ENCODE measurements at regions not wholly inside any gene's neighbourhood (a gene's known extent, or its start where the extent isn't known, plus 50 kb on each side); places are given as distances from the start of the nearest gene placed in this dataset.

GRCh38 chr5:84603568-84604185 is 219.0 kb upstream of the EDIL3 start:
- intact Hi-C loops (cut with DNase I) = no loop called here
- peak; percentile 26 for ATAC-seq
- no peaks in the 10 kb centered on the region for H3K36me3 ChIP-seq
- no peaks in the 10 kb centered on the region for H3K27me3 ChIP-seq
- TF ChIP-seq, protein P1, sequence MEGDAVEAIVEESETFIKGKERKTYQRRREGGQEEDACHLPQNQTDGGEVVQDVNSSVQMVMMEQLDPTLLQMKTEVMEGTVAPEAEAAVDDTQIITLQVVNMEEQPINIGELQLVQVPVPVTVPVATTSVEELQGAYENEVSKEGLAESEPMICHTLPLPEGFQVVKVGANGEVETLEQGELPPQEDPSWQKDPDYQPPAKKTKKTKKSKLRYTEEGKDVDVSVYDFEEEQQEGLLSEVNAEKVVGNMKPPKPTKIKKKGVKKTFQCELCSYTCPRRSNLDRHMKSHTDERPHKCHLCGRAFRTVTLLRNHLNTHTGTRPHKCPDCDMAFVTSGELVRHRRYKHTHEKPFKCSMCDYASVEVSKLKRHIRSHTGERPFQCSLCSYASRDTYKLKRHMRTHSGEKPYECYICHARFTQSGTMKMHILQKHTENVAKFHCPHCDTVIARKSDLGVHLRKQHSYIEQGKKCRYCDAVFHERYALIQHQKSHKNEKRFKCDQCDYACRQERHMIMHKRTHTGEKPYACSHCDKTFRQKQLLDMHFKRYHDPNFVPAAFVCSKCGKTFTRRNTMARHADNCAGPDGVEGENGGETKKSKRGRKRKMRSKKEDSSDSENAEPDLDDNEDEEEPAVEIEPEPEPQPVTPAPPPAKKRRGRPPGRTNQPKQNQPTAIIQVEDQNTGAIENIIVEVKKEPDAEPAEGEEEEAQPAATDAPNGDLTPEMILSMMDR (IDR thresholded peaks at IDR 0.05) = no peak
- DNase-seq = peak in 1 of 4 donors; percentile 44
- H3K27ac ChIP-seq = no peak overlapping the region
- no peak overlapping the region for H3K4me3 ChIP-seq
- H3K4me1 ChIP-seq = no peaks in the 10 kb centered on the region
- H3K9me3 ChIP-seq = no peaks in the 10 kb centered on the region

- TF ChIP-seq, protein P1 (IDR thresholded peaks at IDR 0.05) = no peak
These were observed 217.7 kb upstream of the EDIL3 start for GRCh38 chr5:84602371-84602771.

DNA sequence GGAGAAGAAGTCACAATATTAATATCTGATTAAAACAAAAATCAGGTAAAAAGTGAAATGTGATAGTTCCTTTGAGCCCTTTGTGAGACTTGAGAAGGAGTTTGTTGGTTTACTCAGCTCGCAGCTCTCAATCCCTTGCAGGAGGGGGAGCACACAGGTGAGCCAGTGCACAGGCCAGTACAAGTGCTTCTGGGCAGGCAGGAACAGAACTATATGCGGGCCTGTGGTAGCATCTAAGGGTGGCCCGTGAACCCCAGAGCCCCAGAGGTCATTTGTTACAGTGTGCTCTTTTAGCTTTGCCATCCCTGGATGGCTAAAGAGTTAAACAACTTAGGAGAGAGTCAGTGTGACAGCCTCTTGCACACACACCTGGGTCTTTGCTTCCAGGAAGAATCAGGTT is 215.3 kb upstream of the EDIL3 start:
- Histone ChIP-seq H3K36me3 (no peaks in the 10 kb centered on the region), H3K4me1 (no peaks in the 10 kb centered on the region), H3K27me3 (no peaks in the 10 kb centered on the region), H3K9me3 (no peaks in the 10 kb centered on the region), H3K27ac (no peak overlapping the region), H3K4me3 (no peak overlapping the region)
- intact Hi-C loops (cut with DNase I) = no loop called here
- DNase-seq (peak in 1 of 4 donors; percentile 6), ATAC-seq (no peak)
- TF ChIP-seq, protein P1 (IDR thresholded peaks at IDR 0.05) = no peak

More at GRCh38 chr5:84602371-84602771, 217.7 kb upstream of the EDIL3 start:
- H3K27me3 ChIP-seq = no peaks in the 10 kb centered on the region
- intact Hi-C loops (cut with DNase I) = no loop called here
- H3K4me3 ChIP-seq = no peak overlapping the region
- no peaks in the 10 kb centered on the region for H3K9me3 ChIP-seq
- no peaks in the 10 kb centered on the region for H3K4me1 ChIP-seq
- no peak for DNase-seq
- H3K36me3 ChIP-seq = no peaks in the 10 kb centered on the region
- ATAC-seq = no peak
- no peak overlapping the region for H3K27ac ChIP-seq

DNA sequence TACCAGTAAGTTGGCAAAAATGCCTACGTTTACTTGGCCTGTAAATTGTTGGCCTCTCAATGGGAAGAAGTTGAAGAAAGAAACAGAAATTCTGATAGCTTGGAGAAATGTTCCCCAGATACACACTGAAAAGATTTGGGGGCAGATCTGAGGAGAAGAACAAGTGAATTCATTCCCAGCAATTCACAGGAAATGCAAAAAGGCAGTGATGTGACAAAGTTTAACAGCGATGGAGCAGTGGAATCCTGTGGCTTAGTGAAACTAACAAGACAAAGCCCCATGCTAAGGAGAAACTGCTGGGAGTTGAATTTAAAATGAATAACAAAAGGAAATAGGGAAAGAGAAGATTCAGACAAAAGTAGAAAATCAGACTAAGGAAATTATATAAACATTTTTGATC is 213.2 kb upstream of the EDIL3 start:
- no peaks in the 10 kb centered on the region for H3K4me1 ChIP-seq
- no peaks in the 10 kb centered on the region for H3K36me3 ChIP-seq
- intact Hi-C loops (cut with DNase I) = no loop called here
- TF ChIP-seq, protein P1 (IDR thresholded peaks at IDR 0.05) = no peak
- H3K4me3 ChIP-seq = no peak overlapping the region
- no peaks in the 10 kb centered on the region for H3K27me3 ChIP-seq
- DNase-seq (no peak), ATAC-seq (no peak)
- no peak overlapping the region for H3K27ac ChIP-seq
- no peaks in the 10 kb centered on the region for H3K9me3 ChIP-seq

DNA sequence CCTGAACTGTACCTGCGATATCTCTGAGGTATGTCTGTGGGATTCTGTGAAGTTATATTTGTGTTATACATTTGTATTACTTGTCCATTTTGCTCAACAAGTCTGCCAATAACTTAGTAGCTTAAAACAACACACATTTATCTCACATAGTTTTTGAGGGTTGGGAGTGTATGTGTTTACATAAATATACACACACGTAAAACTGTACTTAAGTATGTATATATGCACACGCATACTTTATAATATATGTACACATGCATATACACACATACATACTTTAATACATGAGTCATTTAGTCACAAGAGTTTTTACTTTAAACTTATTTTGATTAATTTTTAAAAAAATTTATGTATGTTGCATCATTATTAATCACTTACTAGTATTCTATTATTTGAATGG is 205.9 kb upstream of the EDIL3 start:
- Histone ChIP-seq H3K27me3 (no peaks in the 10 kb centered on the region), H3K27ac (no peak overlapping the region), H3K4me1 (no peaks in the 10 kb centered on the region), H3K9me3 (no peaks in the 10 kb centered on the region), H3K36me3 (no peaks in the 10 kb centered on the region), H3K4me3 (no peak overlapping the region)
- DNase-seq (no peak), ATAC-seq (no peak)
- intact Hi-C loops (cut with DNase I) = no loop called here
- TF ChIP-seq, protein P1 (IDR thresholded peaks at IDR 0.05) = no peak
